ENCODE measurements at regions not wholly inside any gene's neighbourhood (a gene's known extent, or its start where the extent isn't known, plus 50 kb on each side); places are given as distances from the start of the nearest gene placed in this dataset.

- TF ChIP-seq CTCF (IDR thresholded peaks at IDR 0.05) (no peak), EZH2 (IDR thresholded peaks at IDR 0.05; ENCODE audit: borderline replicate concordance, insufficient read depth, low read depth, low read length, poor library complexity, severe bottlenecking) (no peak)
Measured at GRCh38 chr13:30148171-30148754, 159.1 kb downstream of the KATNAL1 start.

All from B cell (primary cell).